ENCODE measurements at regions not wholly inside any gene's neighbourhood (a gene's known extent, or its start where the extent isn't known, plus 50 kb on each side); places are given as distances from the start of the nearest gene placed in this dataset.

DNA sequence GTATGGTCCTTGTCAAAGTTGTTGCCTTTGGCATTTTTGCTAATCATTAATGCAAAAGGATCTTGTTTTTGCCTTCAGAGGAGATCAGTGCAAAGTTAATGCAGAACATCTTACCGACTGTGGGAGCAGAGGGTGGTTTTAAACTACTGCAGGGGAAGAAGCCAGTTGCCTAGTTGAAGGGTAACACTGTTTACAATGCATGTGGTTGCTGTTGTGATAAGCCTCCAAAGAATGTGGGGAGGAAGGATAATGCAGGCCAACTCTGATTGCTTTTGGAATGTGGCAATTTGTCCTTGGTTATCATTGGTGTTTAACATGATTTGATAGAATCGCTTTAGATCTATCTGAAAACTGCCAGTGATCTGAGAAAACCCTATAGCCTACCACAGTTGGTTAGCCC, 204.3 kb upstream of the TLL1 start:
- no peak overlapping the region for H3K9ac ChIP-seq (ENCODE audit: low read length)
- H3F3A ChIP-seq (ENCODE audit: insufficient read depth, low read length, poor library complexity, severe bottlenecking): no peaks in the 10 kb centered on the region
- TF ChIP-seq, protein P1, sequence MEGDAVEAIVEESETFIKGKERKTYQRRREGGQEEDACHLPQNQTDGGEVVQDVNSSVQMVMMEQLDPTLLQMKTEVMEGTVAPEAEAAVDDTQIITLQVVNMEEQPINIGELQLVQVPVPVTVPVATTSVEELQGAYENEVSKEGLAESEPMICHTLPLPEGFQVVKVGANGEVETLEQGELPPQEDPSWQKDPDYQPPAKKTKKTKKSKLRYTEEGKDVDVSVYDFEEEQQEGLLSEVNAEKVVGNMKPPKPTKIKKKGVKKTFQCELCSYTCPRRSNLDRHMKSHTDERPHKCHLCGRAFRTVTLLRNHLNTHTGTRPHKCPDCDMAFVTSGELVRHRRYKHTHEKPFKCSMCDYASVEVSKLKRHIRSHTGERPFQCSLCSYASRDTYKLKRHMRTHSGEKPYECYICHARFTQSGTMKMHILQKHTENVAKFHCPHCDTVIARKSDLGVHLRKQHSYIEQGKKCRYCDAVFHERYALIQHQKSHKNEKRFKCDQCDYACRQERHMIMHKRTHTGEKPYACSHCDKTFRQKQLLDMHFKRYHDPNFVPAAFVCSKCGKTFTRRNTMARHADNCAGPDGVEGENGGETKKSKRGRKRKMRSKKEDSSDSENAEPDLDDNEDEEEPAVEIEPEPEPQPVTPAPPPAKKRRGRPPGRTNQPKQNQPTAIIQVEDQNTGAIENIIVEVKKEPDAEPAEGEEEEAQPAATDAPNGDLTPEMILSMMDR (IDR thresholded peaks at IDR 0.05; ENCODE audit: poor library complexity, severe bottlenecking): no peak
- TF ChIP-seq, protein P2, sequence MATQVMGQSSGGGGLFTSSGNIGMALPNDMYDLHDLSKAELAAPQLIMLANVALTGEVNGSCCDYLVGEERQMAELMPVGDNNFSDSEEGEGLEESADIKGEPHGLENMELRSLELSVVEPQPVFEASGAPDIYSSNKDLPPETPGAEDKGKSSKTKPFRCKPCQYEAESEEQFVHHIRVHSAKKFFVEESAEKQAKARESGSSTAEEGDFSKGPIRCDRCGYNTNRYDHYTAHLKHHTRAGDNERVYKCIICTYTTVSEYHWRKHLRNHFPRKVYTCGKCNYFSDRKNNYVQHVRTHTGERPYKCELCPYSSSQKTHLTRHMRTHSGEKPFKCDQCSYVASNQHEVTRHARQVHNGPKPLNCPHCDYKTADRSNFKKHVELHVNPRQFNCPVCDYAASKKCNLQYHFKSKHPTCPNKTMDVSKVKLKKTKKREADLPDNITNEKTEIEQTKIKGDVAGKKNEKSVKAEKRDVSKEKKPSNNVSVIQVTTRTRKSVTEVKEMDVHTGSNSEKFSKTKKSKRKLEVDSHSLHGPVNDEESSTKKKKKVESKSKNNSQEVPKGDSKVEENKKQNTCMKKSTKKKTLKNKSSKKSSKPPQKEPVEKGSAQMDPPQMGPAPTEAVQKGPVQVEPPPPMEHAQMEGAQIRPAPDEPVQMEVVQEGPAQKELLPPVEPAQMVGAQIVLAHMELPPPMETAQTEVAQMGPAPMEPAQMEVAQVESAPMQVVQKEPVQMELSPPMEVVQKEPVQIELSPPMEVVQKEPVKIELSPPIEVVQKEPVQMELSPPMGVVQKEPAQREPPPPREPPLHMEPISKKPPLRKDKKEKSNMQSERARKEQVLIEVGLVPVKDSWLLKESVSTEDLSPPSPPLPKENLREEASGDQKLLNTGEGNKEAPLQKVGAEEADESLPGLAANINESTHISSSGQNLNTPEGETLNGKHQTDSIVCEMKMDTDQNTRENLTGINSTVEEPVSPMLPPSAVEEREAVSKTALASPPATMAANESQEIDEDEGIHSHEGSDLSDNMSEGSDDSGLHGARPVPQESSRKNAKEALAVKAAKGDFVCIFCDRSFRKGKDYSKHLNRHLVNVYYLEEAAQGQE (IDR thresholded peaks at IDR 0.05; ENCODE audit: borderline replicate concordance): no peak
- no peak for TF ChIP-seq RAD21 (conservative IDR thresholded peaks at IDR 0.05)
- H4K20me1 ChIP-seq (ENCODE audit: insufficient read depth): no peaks in the 10 kb centered on the region
- H3K36me3 ChIP-seq (ENCODE audit: insufficient read depth, low read length): no peaks in the 10 kb centered on the region
- no peak overlapping the region for H2AFZ ChIP-seq (ENCODE audit: low read depth, low read length)
- H3K9me2 ChIP-seq (ENCODE audit: insufficient read depth, low read length): no peaks in the 10 kb centered on the region
- no peaks in the 10 kb centered on the region for H3K9me3 ChIP-seq (ENCODE audit: low read length)
- H3K79me2 ChIP-seq (replicated peaks; ENCODE audit: insufficient read depth, low read length): no peaks in the 10 kb centered on the region
- no peaks in the 10 kb centered on the region for H3K27me3 ChIP-seq (ENCODE audit: insufficient read depth, low read depth, low read length)
- H3K4me3 ChIP-seq (ENCODE audit: low read length): no peak overlapping the region
- H3K4me2 ChIP-seq (ENCODE audit: low read length): no peak overlapping the region
- H3K27ac ChIP-seq (ENCODE audit: low read length): no peak overlapping the region

DNA sequence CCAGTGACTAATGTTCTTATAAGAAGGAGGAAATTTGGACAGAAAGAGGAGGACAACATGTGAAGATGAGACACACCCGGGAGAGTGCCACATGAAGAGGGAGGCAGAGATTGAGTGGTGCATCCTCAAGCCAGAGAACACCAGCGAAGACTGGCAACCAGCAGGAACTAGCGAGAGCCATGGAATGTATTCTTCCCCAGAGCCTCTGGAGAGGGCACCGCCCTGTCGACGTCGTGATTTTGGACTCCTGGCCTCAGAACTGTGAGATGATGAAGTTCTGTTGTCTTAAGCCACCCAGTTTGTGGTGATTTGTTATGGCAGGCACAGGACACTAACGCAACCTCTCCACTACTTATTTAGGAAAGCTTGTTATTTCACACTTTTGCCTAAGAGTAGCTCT, 196.0 kb upstream of the TLL1 start:
- no peak overlapping the region for H2AFZ ChIP-seq (ENCODE audit: low read depth, low read length)
- no peaks in the 10 kb centered on the region for H3F3A ChIP-seq (ENCODE audit: insufficient read depth, low read length, poor library complexity, severe bottlenecking)
- no peak overlapping the region for H3K9ac ChIP-seq (ENCODE audit: low read length)
- H4K20me1 ChIP-seq (ENCODE audit: insufficient read depth): no peaks in the 10 kb centered on the region
- no peaks in the 10 kb centered on the region for H3K79me2 ChIP-seq (replicated peaks; ENCODE audit: insufficient read depth, low read length)
- H3K27ac ChIP-seq (ENCODE audit: low read length): no peak overlapping the region
- no peaks in the 10 kb centered on the region for H3K27me3 ChIP-seq (ENCODE audit: insufficient read depth, low read depth, low read length)
- H3K9me2 ChIP-seq (ENCODE audit: insufficient read depth, low read length): no peaks in the 10 kb centered on the region
- no peak overlapping the region for H3K4me3 ChIP-seq (ENCODE audit: low read length)
- TF ChIP-seq SMC3 (conservative IDR thresholded peaks at IDR 0.05; ENCODE audit: poor library complexity) (no peak), EZH2 (IDR thresholded peaks at IDR 0.05; ENCODE audit: borderline replicate concordance, insufficient read depth, low read length, poor library complexity, severe bottlenecking) (no peak), EP300 (conservative IDR thresholded peaks at IDR 0.05; ENCODE audit: poor library complexity, severe bottlenecking) (no peak)
- TF ChIP-seq, protein P1 (IDR thresholded peaks at IDR 0.05; ENCODE audit: poor library complexity, severe bottlenecking): no peak
- no peak overlapping the region for H3K4me2 ChIP-seq (ENCODE audit: low read length)
- H3K36me3 ChIP-seq (ENCODE audit: insufficient read depth, low read length): no peaks in the 10 kb centered on the region
- H3K9me3 ChIP-seq (ENCODE audit: low read length): no peaks in the 10 kb centered on the region
